Epithelial cell of esophagus (primary cell): ENCODE measurements at regions not wholly inside any gene's neighbourhood (a gene's known extent, or its start where the extent isn't known, plus 50 kb on each side); places are given as distances from the start of the nearest gene placed in this dataset.
A peak's percentile ranks its signal among the peaks of the same experiment; 100 is the strongest.

Experiments used
- DNase-seq: peaks from one replicate; pipeline ENCODE4 v3.0.0; 2010; ENCODE audit warnings: low read depth
- H3K4me3 ChIP-seq: 2 replicates; pipeline ENCODE4 v1.5.1; 2011; ENCODE audit warnings: mild to moderate bottlenecking, low read length, control low read depth
- CTCF ChIP-seq: IDR thresholded peaks from 2 replicates; pipeline ENCODE4 v1.5.1; 2011; ENCODE audit warnings: low read depth, mild to moderate bottlenecking, low read length, control low read depth, inconsistent platforms; ENCODE audit not compliant: insufficient read depth; ENCODE audit errors: missing control alignments

GRCh38 chr12:40164034-40164433 is 58.2 kb upstream of the SLC2A13 start:
- no peak overlapping the region for H3K4me3 ChIP-seq
- TF ChIP-seq CTCF, result no peak
- DNase-seq, result no peak

- TF ChIP-seq CTCF, result no peak
- no peak for DNase-seq
Measured at GRCh38 chr12:40162033-40162432, 56.2 kb upstream of the SLC2A13 start.

GRCh38 chr12:40158592-40159111 is 52.8 kb upstream of the SLC2A13 start:
- TF ChIP-seq CTCF, result no peak
- peak; percentile 99 for DNase-seq
- H3K4me3 ChIP-seq, result no peak overlapping the region

More at GRCh38 chr12:40162033-40162432, 56.2 kb upstream of the SLC2A13 start:
- H3K4me3 ChIP-seq, result no peak overlapping the region

- no peak overlapping the region for H3K4me3 ChIP-seq
- no peak for TF ChIP-seq CTCF
- no peak for DNase-seq
Measured at GRCh38 chr12:40157336-40157735, 51.5 kb upstream of the SLC2A13 start.

- peak; percentile 14 for DNase-seq
- H3K4me3 ChIP-seq, result no peak overlapping the region
- no peak for TF ChIP-seq CTCF
Measured at GRCh38 chr12:40156021-40156764, 50.3 kb upstream of the SLC2A13 start.
